Tongue (tissue), 1 donor: ENCODE measurements at regions not wholly inside any gene's neighbourhood (a gene's known extent, or its start where the extent isn't known, plus 50 kb on each side); places are given as distances from the start of the nearest gene placed in this dataset.

ENCODE experiments used
- DNase-seq: peaks from one replicate; pipeline ENCODE4 v3.0.0-alpha.2; 2015

GRCh38 chr10:111131168-111131799 is 54.5 kb downstream of the ADRA2A start:
- DNase-seq: no peak

- DNase-seq: no peak
These were observed 60.2 kb downstream of the ADRA2A start for GRCh38 chr10:111137007-111137406.

GRCh38 chr10:111137587-111137986 is 60.8 kb downstream of the ADRA2A start:
- DNase-seq: no peak

- no peak for DNase-seq
These were observed 61.7 kb downstream of the ADRA2A start for GRCh38 chr10:111138544-111138943.

GRCh38 chr10:111139567-111139966 is 62.7 kb downstream of the ADRA2A start:
- DNase-seq: no peak

GRCh38 chr10:111142092-111142768 is 65.4 kb downstream of the ADRA2A start:
- DNase-seq: no peak

- no peak for DNase-seq
These were observed 69.3 kb downstream of the ADRA2A start for GRCh38 chr10:111146025-111146640.

GRCh38 chr10:111148025-111148424 is 71.2 kb downstream of the ADRA2A start:
- no peak for DNase-seq

GRCh38 chr10:111148440-111148839 is 71.6 kb downstream of the ADRA2A start:
- DNase-seq: no peak

GRCh38 chr10:111150691-111151090 is 73.9 kb downstream of the ADRA2A start:
- no peak for DNase-seq

GRCh38 chr10:111151595-111152307 is 74.9 kb downstream of the ADRA2A start:
- no peak for DNase-seq

GRCh38 chr10:111156754-111157153 is 79.9 kb downstream of the ADRA2A start:
- DNase-seq: no peak

- no peak for DNase-seq
These were observed 81.8 kb downstream of the ADRA2A start for GRCh38 chr10:111158595-111158994.

- peak; percentile 24 for DNase-seq
These were observed 84.5 kb downstream of the ADRA2A start for GRCh38 chr10:111161109-111161874.

GRCh38 chr10:111171183-111171582 is 94.4 kb downstream of the ADRA2A start:
- DNase-seq: no peak

GRCh38 chr10:111175787-111176186 is 99.0 kb downstream of the ADRA2A start:
- DNase-seq: peak; percentile 7

GRCh38 chr10:111177379-111177778 is 100.5 kb downstream of the ADRA2A start:
- DNase-seq: no peak

GRCh38 chr10:111179514-111179913 is 102.7 kb downstream of the ADRA2A start:
- no peak for DNase-seq

GRCh38 chr10:111186358-111186757 is 109.5 kb downstream of the ADRA2A start:
- DNase-seq: peak; percentile 76

- DNase-seq: peak; percentile 25
These were observed 110.3 kb downstream of the ADRA2A start for GRCh38 chr10:111187096-111187495.

- peak; percentile 13 for DNase-seq
These were observed 122.8 kb downstream of the ADRA2A start for GRCh38 chr10:111199587-111199986.

GRCh38 chr10:111200505-111201186 is 123.8 kb downstream of the ADRA2A start:
- no peak for DNase-seq
